ENCODE measurements at regions not wholly inside any gene's neighbourhood (a gene's known extent, or its start where the extent isn't known, plus 50 kb on each side); places are given as distances from the start of the nearest gene placed in this dataset.

DNA sequence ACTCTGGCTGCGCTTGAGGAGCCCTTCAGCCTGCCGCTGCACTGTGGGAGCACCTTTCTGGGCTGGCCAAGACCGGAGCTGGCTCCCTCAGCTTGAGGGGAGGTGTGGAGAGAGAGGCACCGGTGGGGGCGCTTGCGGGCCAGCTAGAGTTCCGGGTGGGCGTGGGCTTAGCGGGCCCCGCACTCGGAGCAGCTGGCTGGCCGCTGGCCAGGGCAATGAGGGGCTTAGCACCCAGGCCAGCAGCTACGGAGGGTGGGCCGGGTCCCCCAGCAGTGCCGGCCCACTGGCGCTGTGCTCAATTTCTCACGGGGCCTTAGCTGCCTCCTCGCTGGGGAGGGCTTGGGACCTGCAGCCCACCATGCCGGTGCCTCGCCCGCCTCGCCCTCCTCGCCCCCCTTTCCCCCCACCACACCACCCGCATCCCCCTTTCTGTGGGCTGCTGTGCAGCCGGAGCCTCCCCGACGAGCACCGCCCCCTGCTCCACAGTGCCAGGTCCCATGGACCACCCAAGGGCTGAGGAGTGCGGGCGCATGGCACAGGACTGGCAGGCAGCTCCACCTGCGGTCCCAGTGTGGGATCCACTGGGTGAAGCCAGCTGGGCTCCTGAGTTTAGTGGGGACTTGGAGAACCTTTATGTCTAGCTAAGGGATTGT lies 954.5 kb downstream of the DTWD2 start:
- DNase-seq, result no peak
- no peaks in the 10 kb centered on the region for H3K9me3 ChIP-seq
- H3K27ac ChIP-seq, result no peak overlapping the region
- H3K4me1 ChIP-seq, result no peaks in the 10 kb centered on the region
- H3K4me3 ChIP-seq, result no peak overlapping the region
- ATAC-seq, result no peak
- TF ChIP-seq, protein P1, sequence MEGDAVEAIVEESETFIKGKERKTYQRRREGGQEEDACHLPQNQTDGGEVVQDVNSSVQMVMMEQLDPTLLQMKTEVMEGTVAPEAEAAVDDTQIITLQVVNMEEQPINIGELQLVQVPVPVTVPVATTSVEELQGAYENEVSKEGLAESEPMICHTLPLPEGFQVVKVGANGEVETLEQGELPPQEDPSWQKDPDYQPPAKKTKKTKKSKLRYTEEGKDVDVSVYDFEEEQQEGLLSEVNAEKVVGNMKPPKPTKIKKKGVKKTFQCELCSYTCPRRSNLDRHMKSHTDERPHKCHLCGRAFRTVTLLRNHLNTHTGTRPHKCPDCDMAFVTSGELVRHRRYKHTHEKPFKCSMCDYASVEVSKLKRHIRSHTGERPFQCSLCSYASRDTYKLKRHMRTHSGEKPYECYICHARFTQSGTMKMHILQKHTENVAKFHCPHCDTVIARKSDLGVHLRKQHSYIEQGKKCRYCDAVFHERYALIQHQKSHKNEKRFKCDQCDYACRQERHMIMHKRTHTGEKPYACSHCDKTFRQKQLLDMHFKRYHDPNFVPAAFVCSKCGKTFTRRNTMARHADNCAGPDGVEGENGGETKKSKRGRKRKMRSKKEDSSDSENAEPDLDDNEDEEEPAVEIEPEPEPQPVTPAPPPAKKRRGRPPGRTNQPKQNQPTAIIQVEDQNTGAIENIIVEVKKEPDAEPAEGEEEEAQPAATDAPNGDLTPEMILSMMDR (IDR thresholded peaks at IDR 0.05), result no peak
- H3K36me3 ChIP-seq, result no peaks in the 10 kb centered on the region
- intact Hi-C loops (cut with DNase I), result no loop called here
- no peaks in the 10 kb centered on the region for H3K27me3 ChIP-seq

DNA sequence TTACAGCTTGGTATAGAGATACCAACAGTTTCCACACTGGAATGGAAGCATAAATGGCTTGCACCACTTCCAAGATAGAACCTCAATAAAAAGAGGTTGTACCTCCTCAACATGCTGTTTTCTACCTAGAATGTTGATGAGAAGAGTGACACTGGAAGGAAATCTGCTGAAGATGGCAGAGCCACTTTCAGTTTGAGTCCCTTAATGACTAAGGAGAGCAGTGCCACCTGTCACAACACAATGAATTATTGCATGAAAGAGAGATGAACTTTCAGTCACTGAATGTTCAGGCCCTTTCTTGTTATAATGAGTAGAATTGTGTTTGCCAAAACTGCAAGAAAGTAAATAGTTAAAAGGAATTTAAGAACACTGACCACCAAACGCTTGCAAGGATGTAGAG lies 958.5 kb downstream of the DTWD2 start:
- intact Hi-C loops (cut with DNase I), result no loop called here
- Histone ChIP-seq H3K4me1 (no peaks in the 10 kb centered on the region), H3K27me3 (no peaks in the 10 kb centered on the region), H3K36me3 (no peaks in the 10 kb centered on the region), H3K27ac (no peak overlapping the region), H3K4me3 (no peak overlapping the region), H3K9me3 (no peaks in the 10 kb centered on the region)
- DNase-seq, result no peak
- no peak for ATAC-seq
- TF ChIP-seq, protein P1 (IDR thresholded peaks at IDR 0.05), result no peak

DNA sequence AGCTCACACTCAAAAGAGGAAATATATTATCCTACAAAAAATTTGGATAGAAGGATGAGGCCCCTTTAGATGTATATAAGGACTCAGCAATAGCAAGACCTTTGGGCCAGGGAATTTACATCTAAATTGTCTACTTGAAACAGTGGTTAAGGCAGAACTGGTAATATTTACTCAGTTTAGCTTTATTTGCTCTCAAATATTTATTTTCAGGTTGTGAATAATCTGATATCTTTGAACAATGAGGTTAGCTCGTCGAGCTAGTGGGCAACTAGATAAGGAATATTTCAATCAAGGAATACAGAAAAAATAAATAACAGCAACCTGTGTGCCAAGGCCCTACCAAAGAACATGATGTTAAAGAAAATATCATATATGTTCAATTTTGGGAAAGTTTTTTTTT lies 966.3 kb downstream of the DTWD2 start:
- intact Hi-C loops (cut with DNase I), result no loop called here
- ATAC-seq, result no peak

DNA sequence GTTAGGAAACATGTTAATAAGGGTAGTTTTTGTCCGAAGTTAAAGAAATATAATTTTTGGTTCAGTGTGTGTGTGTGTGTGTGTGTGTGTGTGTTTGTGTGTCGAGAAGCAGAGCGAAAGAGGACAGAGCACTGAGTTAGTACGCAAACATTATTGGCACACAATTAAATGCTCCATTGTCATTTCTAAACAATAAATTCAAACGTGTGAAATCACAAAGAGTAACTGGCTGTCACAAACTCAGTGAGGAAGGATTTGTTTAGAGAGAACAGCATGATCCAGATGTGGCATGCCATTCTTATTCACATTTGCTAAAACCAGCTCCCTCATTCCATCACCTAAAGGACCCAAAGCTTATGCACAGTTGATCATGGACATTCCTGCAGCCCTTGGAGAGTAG lies 970.8 kb downstream of the DTWD2 start:
- H3K27me3 ChIP-seq, result no peaks in the 10 kb centered on the region
- intact Hi-C loops (cut with DNase I), result no loop called here
- H3K4me3 ChIP-seq, result no peak overlapping the region
- no peak for DNase-seq
- H3K9me3 ChIP-seq, result no peaks in the 10 kb centered on the region
- H3K4me1 ChIP-seq, result no peaks in the 10 kb centered on the region
- no peaks in the 10 kb centered on the region for H3K36me3 ChIP-seq
- TF ChIP-seq, protein P1 (IDR thresholded peaks at IDR 0.05), result no peak
- no peak for ATAC-seq
- no peak overlapping the region for H3K27ac ChIP-seq

More for the DNA sequence above, 966.3 kb downstream of the DTWD2 start:
- Histone ChIP-seq H3K4me1 (no peaks in the 10 kb centered on the region), H3K36me3 (no peaks in the 10 kb centered on the region), H3K27me3 (no peaks in the 10 kb centered on the region), H3K27ac (no peak overlapping the region), H3K9me3 (no peaks in the 10 kb centered on the region), H3K4me3 (no peak overlapping the region)
- DNase-seq, result no peak
- TF ChIP-seq, protein P1 (IDR thresholded peaks at IDR 0.05), result no peak

DNA sequence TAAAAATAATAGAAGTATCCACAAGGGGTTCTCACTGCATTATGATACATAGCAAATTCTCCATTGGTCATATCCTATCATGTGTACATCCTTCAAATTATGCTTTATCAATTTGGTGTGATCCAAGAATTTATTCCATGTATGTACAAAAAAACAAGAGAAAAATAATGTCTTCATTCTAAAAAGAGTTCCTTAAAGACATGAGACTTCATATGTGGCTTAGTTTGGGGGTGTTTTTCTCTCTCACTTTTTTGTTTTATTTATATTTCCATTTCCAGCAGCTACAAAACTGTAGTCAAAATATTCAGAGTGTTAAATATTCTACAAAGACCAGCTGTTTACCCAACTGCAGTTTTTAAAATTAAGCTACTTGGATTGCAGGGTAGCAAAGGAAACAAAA lies 972.0 kb downstream of the DTWD2 start:
- no peaks in the 10 kb centered on the region for H3K27me3 ChIP-seq
- no peak for ATAC-seq
- no peaks in the 10 kb centered on the region for H3K4me1 ChIP-seq
- H3K9me3 ChIP-seq, result no peaks in the 10 kb centered on the region
- DNase-seq, result no peak
- intact Hi-C loops (cut with DNase I), result no loop called here
- TF ChIP-seq, protein P1 (IDR thresholded peaks at IDR 0.05), result no peak
- H3K27ac ChIP-seq, result no peak overlapping the region
- no peak overlapping the region for H3K4me3 ChIP-seq
- H3K36me3 ChIP-seq, result no peaks in the 10 kb centered on the region

DNA sequence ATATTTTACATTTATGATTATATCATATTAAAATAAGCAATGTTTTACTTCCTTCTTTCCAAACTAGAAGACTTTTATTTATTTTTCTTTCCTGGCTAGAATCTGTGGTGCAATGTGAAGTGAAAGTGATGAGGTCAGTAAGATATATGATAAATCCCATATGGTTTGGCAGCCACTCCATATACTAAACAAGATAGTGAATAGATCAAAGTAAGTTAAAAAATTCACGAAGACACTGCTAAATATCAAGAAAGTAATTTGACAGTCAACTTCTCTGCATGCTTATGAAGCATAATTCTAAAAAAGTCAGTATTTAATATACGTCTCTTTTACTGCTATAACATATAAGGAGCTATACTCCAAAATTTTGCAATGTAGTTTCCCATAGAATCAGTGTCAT lies 972.8 kb downstream of the DTWD2 start:
- no peaks in the 10 kb centered on the region for H3K9me3 ChIP-seq
- DNase-seq (no peak), ATAC-seq (no peak)
- no peaks in the 10 kb centered on the region for H3K36me3 ChIP-seq
- H3K27me3 ChIP-seq, result no peaks in the 10 kb centered on the region
- TF ChIP-seq, protein P1 (IDR thresholded peaks at IDR 0.05), result no peak
- intact Hi-C loops (cut with DNase I), result no loop called here
- no peaks in the 10 kb centered on the region for H3K4me1 ChIP-seq
- no peak overlapping the region for H3K4me3 ChIP-seq
- H3K27ac ChIP-seq, result no peak overlapping the region
